ENCODE measurements at regions not wholly inside any gene's neighbourhood (a gene's known extent, or its start where the extent isn't known, plus 50 kb on each side); places are given as distances from the start of the nearest gene placed in this dataset.

DNA sequence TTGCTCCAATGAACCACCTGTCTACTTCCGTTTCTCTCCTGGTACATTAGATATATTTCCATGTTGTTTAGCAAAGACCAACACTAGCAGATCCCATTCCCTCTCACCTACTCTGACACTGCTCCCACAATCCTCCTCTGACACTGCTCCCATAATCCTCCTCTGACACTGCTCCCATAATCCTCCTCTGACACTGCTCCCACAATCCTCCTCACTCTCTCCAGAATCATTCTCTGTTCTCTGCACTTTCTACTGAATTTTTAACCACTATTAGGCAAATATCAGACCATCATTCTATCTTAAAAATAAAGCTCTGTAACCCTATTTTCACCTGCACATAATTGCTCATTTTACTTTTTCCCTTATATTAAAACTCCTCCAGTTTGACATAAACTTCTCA lies 578.5 kb upstream of the PCDH20 start:
- Histone ChIP-seq H3K4me1 (ENCODE audit: insufficient read depth) (no peaks in the 10 kb centered on the region), H3K27ac (no peak overlapping the region), H3K9me3 (no peaks in the 10 kb centered on the region), H3K36me3 (no peaks in the 10 kb centered on the region), H3K4me3 (no peak overlapping the region), H3K27me3 (no peaks in the 10 kb centered on the region)
- DNase-seq = no peak
- WGBS, 3 donors = 87 to 91% (median 89%) methylated on average over 1 of the region's 1 CpG
- TF ChIP-seq POLR2A (IDR thresholded peaks at IDR 0.05) (no peak), EP300 (IDR thresholded peaks at IDR 0.05) (no peak)
- TF ChIP-seq, protein P1, sequence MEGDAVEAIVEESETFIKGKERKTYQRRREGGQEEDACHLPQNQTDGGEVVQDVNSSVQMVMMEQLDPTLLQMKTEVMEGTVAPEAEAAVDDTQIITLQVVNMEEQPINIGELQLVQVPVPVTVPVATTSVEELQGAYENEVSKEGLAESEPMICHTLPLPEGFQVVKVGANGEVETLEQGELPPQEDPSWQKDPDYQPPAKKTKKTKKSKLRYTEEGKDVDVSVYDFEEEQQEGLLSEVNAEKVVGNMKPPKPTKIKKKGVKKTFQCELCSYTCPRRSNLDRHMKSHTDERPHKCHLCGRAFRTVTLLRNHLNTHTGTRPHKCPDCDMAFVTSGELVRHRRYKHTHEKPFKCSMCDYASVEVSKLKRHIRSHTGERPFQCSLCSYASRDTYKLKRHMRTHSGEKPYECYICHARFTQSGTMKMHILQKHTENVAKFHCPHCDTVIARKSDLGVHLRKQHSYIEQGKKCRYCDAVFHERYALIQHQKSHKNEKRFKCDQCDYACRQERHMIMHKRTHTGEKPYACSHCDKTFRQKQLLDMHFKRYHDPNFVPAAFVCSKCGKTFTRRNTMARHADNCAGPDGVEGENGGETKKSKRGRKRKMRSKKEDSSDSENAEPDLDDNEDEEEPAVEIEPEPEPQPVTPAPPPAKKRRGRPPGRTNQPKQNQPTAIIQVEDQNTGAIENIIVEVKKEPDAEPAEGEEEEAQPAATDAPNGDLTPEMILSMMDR (IDR thresholded peaks at IDR 0.05) = no peak
- intact Hi-C loops (cut with DNase I) = no loop called here

DNA sequence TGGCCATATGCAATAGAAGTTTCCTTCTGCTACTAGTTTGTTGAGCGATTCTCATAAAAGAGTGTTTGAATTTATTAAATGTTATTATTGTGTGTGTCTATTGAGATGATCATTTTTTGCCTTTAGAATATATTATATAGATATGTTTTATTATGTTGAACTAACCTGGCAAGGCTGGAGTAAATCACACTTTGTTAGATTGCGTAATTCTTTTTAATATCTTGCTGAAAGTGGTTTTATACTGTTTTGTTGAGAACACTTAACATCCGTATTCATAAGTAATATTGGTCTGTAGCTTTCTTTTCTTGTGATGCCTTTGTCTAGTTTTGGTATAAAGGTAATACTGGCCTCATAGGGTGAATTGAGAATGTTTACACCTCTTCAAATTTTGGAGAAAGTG lies 574.3 kb upstream of the PCDH20 start:
- Histone ChIP-seq H3K27ac (no peak overlapping the region), H3K4me1 (ENCODE audit: insufficient read depth) (no peaks in the 10 kb centered on the region), H3K9me3 (no peaks in the 10 kb centered on the region), H3K27me3 (no peaks in the 10 kb centered on the region), H3K36me3 (no peaks in the 10 kb centered on the region), H3K4me3 (no peak overlapping the region)
- TF ChIP-seq, protein P1 (IDR thresholded peaks at IDR 0.05) = no peak
- TF ChIP-seq POLR2A (IDR thresholded peaks at IDR 0.05) (no peak), EP300 (IDR thresholded peaks at IDR 0.05) (no peak)
- intact Hi-C loops (cut with DNase I) = no loop called here
- DNase-seq = no peak
- WGBS, 3 donors = 85 to 90% (median 87%) methylated on average over 3 of the region's 3 CpGs

DNA sequence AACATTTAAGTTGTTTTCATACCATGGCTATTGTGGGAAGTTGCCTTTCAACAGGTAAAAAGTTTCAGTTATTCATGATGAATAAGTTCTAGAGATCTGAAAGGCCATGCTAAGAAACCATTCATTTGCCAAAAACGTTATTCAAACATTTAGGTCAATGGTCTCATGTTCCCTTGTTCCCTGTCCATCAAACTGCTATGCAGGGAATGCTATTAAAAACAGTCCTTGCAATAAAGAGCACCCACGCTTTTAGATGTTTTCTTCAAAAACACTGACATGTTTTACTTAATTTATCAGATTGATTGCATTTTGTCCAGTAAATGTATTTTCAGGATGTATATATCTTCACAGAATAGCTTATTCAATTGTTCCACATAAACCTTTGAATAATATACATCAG lies 573.2 kb upstream of the PCDH20 start:
- H3K27me3 ChIP-seq = no peaks in the 10 kb centered on the region
- WGBS, 3 donors = 39 to 47% (median 46%) methylated on average over 2 of the region's 2 CpGs
- no peaks in the 10 kb centered on the region for H3K4me1 ChIP-seq (ENCODE audit: insufficient read depth)
- TF ChIP-seq EP300 (IDR thresholded peaks at IDR 0.05) (no peak), POLR2A (IDR thresholded peaks at IDR 0.05) (no peak)
- TF ChIP-seq, protein P1 (IDR thresholded peaks at IDR 0.05) = no peak
- H3K9me3 ChIP-seq = no peaks in the 10 kb centered on the region
- no peaks in the 10 kb centered on the region for H3K36me3 ChIP-seq
- intact Hi-C loops (cut with DNase I) = no loop called here
- H3K27ac ChIP-seq = no peak overlapping the region
- H3K4me3 ChIP-seq = no peak overlapping the region
- no peak for DNase-seq

DNA sequence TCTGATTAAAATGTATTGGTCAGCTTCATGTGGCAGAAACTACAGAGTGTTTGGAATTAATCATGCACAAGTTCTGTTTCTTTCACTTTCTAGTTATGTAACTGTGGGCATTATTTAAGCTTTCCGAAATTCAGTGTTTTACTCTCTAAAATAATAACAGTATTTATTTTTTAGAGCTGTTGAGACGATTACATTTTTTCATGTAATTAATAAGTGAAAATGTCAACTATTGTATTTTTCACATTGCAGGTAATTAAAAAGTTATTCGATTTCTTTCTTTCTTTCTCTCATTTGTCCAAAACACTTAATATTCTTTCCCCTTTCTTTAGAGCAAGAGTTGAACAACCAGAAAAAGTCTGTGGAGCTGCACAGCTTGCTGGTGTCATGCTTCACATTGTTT lies 559.4 kb upstream of the PCDH20 start:
- Histone ChIP-seq H3K27me3 (no peaks in the 10 kb centered on the region), H3K27ac (no peak overlapping the region), H3K9me3 (no peaks in the 10 kb centered on the region), H3K4me1 (ENCODE audit: insufficient read depth) (no peaks in the 10 kb centered on the region), H3K4me3 (no peak overlapping the region), H3K36me3 (no peaks in the 10 kb centered on the region)
- no peak for DNase-seq
- intact Hi-C loops (cut with DNase I) = loop anchor here in 1 of 4 donors (10.0 kb wide), 1 partner anchor 1840 kb away; no protein-coding TSS in a partner anchor
- TF ChIP-seq, protein P1 (IDR thresholded peaks at IDR 0.05) = no peak
- TF ChIP-seq EP300 (IDR thresholded peaks at IDR 0.05) (no peak), POLR2A (IDR thresholded peaks at IDR 0.05) (no peak)
- 37 to 62% (median 38%) methylated on average over 3 of the region's 3 CpGs for WGBS, 3 donors

DNA sequence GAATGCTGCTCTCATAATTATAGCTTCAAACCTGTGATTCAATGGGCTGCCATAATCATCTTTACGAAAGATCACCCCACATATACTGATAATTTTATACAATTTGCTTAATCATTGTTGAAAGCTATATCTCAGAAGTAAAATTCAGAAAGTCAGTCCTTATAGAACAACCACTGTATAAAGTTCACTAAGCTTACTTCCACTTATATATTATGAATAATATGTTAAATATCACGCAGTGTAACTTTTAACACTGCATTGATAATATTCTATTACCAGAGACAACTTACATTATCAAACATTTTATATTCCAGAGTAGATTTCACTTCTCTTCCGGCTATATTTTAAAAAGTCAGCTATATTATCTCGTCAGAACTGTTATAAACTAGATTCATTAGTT lies 550.1 kb upstream of the PCDH20 start:
- Histone ChIP-seq H3K36me3 (no peaks in the 10 kb centered on the region), H3K9me3 (no peaks in the 10 kb centered on the region), H3K27me3 (no peaks in the 10 kb centered on the region), H3K4me1 (ENCODE audit: insufficient read depth) (no peaks in the 10 kb centered on the region), H3K4me3 (no peak overlapping the region), H3K27ac (no peak overlapping the region)
- TF ChIP-seq, protein P1 (IDR thresholded peaks at IDR 0.05) = no peak
- TF ChIP-seq POLR2A (IDR thresholded peaks at IDR 0.05) (no peak), EP300 (IDR thresholded peaks at IDR 0.05) (no peak)
- 86 to 92% (median 91%) methylated on average over 4 of the region's 4 CpGs for WGBS, 3 donors
- intact Hi-C loops (cut with DNase I) = no loop called here
- no peak for DNase-seq

Measured in ovary (tissue), 7 donors.